ENCODE measurements at regions not wholly inside any gene's neighbourhood (a gene's known extent, or its start where the extent isn't known, plus 50 kb on each side); places are given as distances from the start of the nearest gene placed in this dataset.

- CTCF ChIA-PET, result no interaction called here
- Histone ChIP-seq H3K9me3 (ENCODE audit: control insufficient read depth in 1 of 2, insufficient read depth in 1 of 2, low read depth in 1 of 2, low read length in 2 of 2) (no peaks in the 10 kb centered on the region), H3K4me1 (ENCODE audit: control insufficient read depth in 1 of 2, insufficient read depth in 2 of 2, low read length in 2 of 2) (no peaks in the 10 kb centered on the region), H3K27me3 (ENCODE audit: insufficient read depth, low read length) (no peaks in the 10 kb centered on the region), H3K9ac (ENCODE audit: low read length) (no peak overlapping the region), H3K27ac (ENCODE audit: low read depth, low read length) (no peak overlapping the region), H2AFZ (ENCODE audit: low read depth, low read length, poor library complexity, severe bottlenecking) (no peak overlapping the region), H3K4me2 (ENCODE audit: low read length) (no peak overlapping the region), H3K79me2 (ENCODE audit: insufficient read depth, low read length) (no peaks in the 10 kb centered on the region), H3K4me3 (replicated peaks in 1 of 2; ENCODE audit: low read depth in 1 of 2, low read length in 2 of 2) (no peak overlapping the region), H3K36me3 (ENCODE audit: control insufficient read depth in 1 of 2, insufficient read depth in 2 of 2, low read length in 2 of 2) (no peaks in the 10 kb centered on the region), H4K20me1 (ENCODE audit: insufficient read depth) (no peaks in the 10 kb centered on the region), H3K9me2 (ENCODE audit: insufficient read depth) (no peaks in the 10 kb centered on the region)
- DNase-seq (ENCODE audit: low read depth, low spot score), result no peak
- POLR2A ChIA-PET, result no interaction called here
- ATAC-seq, result no peak
- no peak for TF ChIP-seq TCF7L2 (IDR thresholded peaks at IDR 0.05; ENCODE audit: borderline replicate concordance, extremely low read depth, insufficient read depth, insufficient read length)
- no peak for TF ChIP-seq CEBPB (IDR thresholded peaks at IDR 0.05; ENCODE audit: low read depth)
- TF ChIP-seq, protein P1, sequence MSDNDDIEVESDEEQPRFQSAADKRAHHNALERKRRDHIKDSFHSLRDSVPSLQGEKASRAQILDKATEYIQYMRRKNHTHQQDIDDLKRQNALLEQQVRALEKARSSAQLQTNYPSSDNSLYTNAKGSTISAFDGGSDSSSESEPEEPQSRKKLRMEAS (IDR thresholded peaks at IDR 0.05), result no peak
- TF ChIP-seq, protein P2, sequence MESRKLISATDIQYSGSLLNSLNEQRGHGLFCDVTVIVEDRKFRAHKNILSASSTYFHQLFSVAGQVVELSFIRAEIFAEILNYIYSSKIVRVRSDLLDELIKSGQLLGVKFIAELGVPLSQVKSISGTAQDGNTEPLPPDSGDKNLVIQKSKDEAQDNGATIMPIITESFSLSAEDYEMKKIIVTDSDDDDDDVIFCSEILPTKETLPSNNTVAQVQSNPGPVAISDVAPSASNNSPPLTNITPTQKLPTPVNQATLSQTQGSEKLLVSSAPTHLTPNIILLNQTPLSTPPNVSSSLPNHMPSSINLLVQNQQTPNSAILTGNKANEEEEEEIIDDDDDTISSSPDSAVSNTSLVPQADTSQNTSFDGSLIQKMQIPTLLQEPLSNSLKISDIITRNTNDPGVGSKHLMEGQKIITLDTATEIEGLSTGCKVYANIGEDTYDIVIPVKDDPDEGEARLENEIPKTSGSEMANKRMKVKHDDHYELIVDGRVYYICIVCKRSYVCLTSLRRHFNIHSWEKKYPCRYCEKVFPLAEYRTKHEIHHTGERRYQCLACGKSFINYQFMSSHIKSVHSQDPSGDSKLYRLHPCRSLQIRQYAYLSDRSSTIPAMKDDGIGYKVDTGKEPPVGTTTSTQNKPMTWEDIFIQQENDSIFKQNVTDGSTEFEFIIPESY (IDR thresholded peaks at IDR 0.05; ENCODE audit: extremely low read depth, insufficient replicate concordance, low read length), result no peak
- no peak for TF ChIP-seq EZH2phosphoT487 (IDR thresholded peaks at IDR 0.05; ENCODE audit: borderline replicate concordance)
- TF ChIP-seq POLR2A (IDR thresholded peaks at IDR 0.05; ENCODE audit: borderline replicate concordance, extremely low read depth, insufficient read depth, insufficient read length), result no peak
- TF ChIP-seq ATF3 (IDR thresholded peaks at IDR 0.05), result no peak
- TF ChIP-seq POLR2AphosphoS5 (IDR thresholded peaks at IDR 0.05; ENCODE audit: low read depth, low read length), result no peak
- TF ChIP-seq, protein P3, sequence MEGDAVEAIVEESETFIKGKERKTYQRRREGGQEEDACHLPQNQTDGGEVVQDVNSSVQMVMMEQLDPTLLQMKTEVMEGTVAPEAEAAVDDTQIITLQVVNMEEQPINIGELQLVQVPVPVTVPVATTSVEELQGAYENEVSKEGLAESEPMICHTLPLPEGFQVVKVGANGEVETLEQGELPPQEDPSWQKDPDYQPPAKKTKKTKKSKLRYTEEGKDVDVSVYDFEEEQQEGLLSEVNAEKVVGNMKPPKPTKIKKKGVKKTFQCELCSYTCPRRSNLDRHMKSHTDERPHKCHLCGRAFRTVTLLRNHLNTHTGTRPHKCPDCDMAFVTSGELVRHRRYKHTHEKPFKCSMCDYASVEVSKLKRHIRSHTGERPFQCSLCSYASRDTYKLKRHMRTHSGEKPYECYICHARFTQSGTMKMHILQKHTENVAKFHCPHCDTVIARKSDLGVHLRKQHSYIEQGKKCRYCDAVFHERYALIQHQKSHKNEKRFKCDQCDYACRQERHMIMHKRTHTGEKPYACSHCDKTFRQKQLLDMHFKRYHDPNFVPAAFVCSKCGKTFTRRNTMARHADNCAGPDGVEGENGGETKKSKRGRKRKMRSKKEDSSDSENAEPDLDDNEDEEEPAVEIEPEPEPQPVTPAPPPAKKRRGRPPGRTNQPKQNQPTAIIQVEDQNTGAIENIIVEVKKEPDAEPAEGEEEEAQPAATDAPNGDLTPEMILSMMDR (IDR thresholded peaks at IDR 0.05 in 2 of 3, conservative IDR thresholded peaks at IDR 0.05 in 1 of 3; ENCODE audit: borderline replicate concordance in 1 of 3, insufficient read depth in 1 of 3, low read depth in 2 of 3, low read length in 2 of 3), result no peak
- no peak for TF ChIP-seq ZNF274 (IDR thresholded peaks at IDR 0.05; ENCODE audit: low read depth, low read length)
- TF ChIP-seq YY1 (IDR thresholded peaks at IDR 0.05; ENCODE audit: extremely low read depth, insufficient replicate concordance, low read depth, low read length), result no peak
- TF ChIP-seq SIN3A (IDR thresholded peaks at IDR 0.05; ENCODE audit: low read depth), result no peak
- no peak for TF ChIP-seq FOSL1 (IDR thresholded peaks at IDR 0.05; ENCODE audit: low read depth)
- TF ChIP-seq RAD21 (IDR thresholded peaks at IDR 0.05; ENCODE audit: low read depth), result no peak
- TF ChIP-seq CBX3 (IDR thresholded peaks at IDR 0.05; ENCODE audit: low read depth), result no peak
- TF ChIP-seq ELF1 (IDR thresholded peaks at IDR 0.05; ENCODE audit: borderline replicate concordance, low read depth), result no peak
- no peak for TF ChIP-seq ZFX (IDR thresholded peaks at IDR 0.05)
- no peak for TF ChIP-seq JUND (IDR thresholded peaks at IDR 0.05)
- no peak for TF ChIP-seq SRF (IDR thresholded peaks at IDR 0.05; ENCODE audit: low read depth)
- intact Hi-C loops (cut with micrococcal nuclease), result no loop called here
- RAD21 ChIA-PET (ENCODE audit: low non-redundant PET in 1 of 2, low total read pairs in 2 of 2, uncharacterized antibody in 2 of 2, unreplicated experiment in 2 of 2), result no interaction called here
- BruUV-seq (replicated peaks), result no TSS peak
These were observed 1091.8 kb downstream of the TBC1D22A start for GRCh38 chr22:47854251-47854650.
